A673 (cell line): ENCODE measurements at regions not wholly inside any gene's neighbourhood (a gene's known extent, or its start where the extent isn't known, plus 50 kb on each side); places are given as distances from the start of the nearest gene placed in this dataset.
"Not testable (repeated sequence)": the region's sequence is repeated elsewhere in the genome, so short reads cannot be mapped to it uniquely, and the experiment has no call there.

ENCODE experiments used
- BruUV-seq: library from RNA; stranded (reverse); fragments of 400-500 nt; replicated peaks from 2 replicates; lab custom pipeline; 2021; lab: Mats Ljungman, UMichigan
- CTCF ChIA-PET: fragments of 300-600 bp; sonication (Branson Sonifier 250); formaldehyde crosslinking; loops from one replicate; lab custom pipeline; 2022; ENCODE audit warnings: antibody characterized with exemption; lab: Charles Lee
- POLR2A ChIA-PET: fragments of 300-600 bp; sonication (Branson Sonifier 250); formaldehyde crosslinking; loops from one replicate; lab custom pipeline; 2022; ENCODE audit warnings: antibody characterized with exemption; ENCODE audit not compliant: low non-redundant PET; lab: Charles Lee
- DNase-seq: peaks from one replicate; pipeline ENCODE4 v3.0.0-alpha.2; 2015; ENCODE audit warnings: low spot score
- H3K27ac ChIP-seq: fragments of 200-600 bp; sonication (generic); 2 replicates; pipeline ENCODE4 v1.5.1; 2016; ENCODE audit warnings: mixed run types, low read depth, mild to moderate bottlenecking, mixed read lengths, antibody characterized with exemption, low read length; ENCODE audit not compliant: poor library complexity, severe bottlenecking
- H3K27me3 ChIP-seq: fragments of 200-600 bp; sonication (generic); replicated peaks from 2 replicates; pipeline ENCODE4 v1.6.1; 2017; ENCODE audit warnings: mixed run types, low read depth, mild to moderate bottlenecking, mixed read lengths, antibody characterized with exemption, low read length; ENCODE audit not compliant: insufficient read depth, poor library complexity
- H3K36me3 ChIP-seq: fragments of 200-600 bp; sonication (generic); 2 replicates; pipeline ENCODE4 v1.6.1; 2016; ENCODE audit warnings: mixed run types, mild to moderate bottlenecking, mixed read lengths, antibody characterized with exemption, low read length; ENCODE audit not compliant: insufficient read depth, poor library complexity, severe bottlenecking
- H3K4me1 ChIP-seq: fragments of 200-600 bp; sonication (generic); 2 replicates; pipeline ENCODE4 v1.6.1; 2017; ENCODE audit warnings: mixed run types, mild to moderate bottlenecking, mixed read lengths, antibody characterized with exemption, low read length; ENCODE audit not compliant: insufficient read depth, poor library complexity, severe bottlenecking
- H3K4me3 ChIP-seq: fragments of 200-600 bp; sonication (generic); 2 replicates; pipeline ENCODE4 v1.5.1; 2016; ENCODE audit warnings: low read depth, mixed run types, mild to moderate bottlenecking, mixed read lengths, low read length; ENCODE audit not compliant: poor library complexity, severe bottlenecking
- H3K9me3 ChIP-seq: fragments of 200-600 bp; sonication (generic); 2 replicates; pipeline ENCODE4 v1.6.1; 2016; ENCODE audit warnings: mixed run types, low read depth, mild to moderate bottlenecking, mixed read lengths, antibody characterized with exemption, low read length; ENCODE audit not compliant: poor library complexity, severe bottlenecking
- intact Hi-C: fragments of 100-400 bp; cut with micrococcal nuclease; formaldehyde crosslinking; loops from one replicate; pipeline ENCODE4 v1.10.0; 2022; ENCODE audit not compliant: unreplicated experiment

- H3K9me3 ChIP-seq, DNase-seq, BruUV-seq, POLR2A ChIA-PET, H3K27ac ChIP-seq, intact Hi-C loops, H3K27me3 ChIP-seq, H3K36me3 ChIP-seq, CTCF ChIA-PET, H3K4me3 ChIP-seq, H3K4me1 ChIP-seq: not testable (repeated sequence)
Observed at GRCh38 chr11:71748965-71749620, 83.9 kb upstream of the DEFB108B start.

- intact Hi-C loops, CTCF ChIA-PET, BruUV-seq, H3K4me1 ChIP-seq, H3K4me3 ChIP-seq, DNase-seq, H3K27me3 ChIP-seq, H3K36me3 ChIP-seq, H3K9me3 ChIP-seq, H3K27ac ChIP-seq, POLR2A ChIA-PET: not testable (repeated sequence)
Observed at GRCh38 chr11:71750908-71751307, 82.1 kb upstream of the DEFB108B start.

- POLR2A ChIA-PET, H3K4me3 ChIP-seq, H3K9me3 ChIP-seq, BruUV-seq, H3K27me3 ChIP-seq, intact Hi-C loops, CTCF ChIA-PET, H3K27ac ChIP-seq, H3K36me3 ChIP-seq: not testable (repeated sequence)
- DNase-seq = peak; percentile 29
- H3K4me1 ChIP-seq = peaks cover 20% of the 10 kb centered on the region
Observed at GRCh38 chr11:71764695-71765491, 68.1 kb upstream of the DEFB108B start.

- H3K4me3 ChIP-seq, BruUV-seq, H3K9me3 ChIP-seq, H3K36me3 ChIP-seq, intact Hi-C loops, H3K27ac ChIP-seq, H3K27me3 ChIP-seq, POLR2A ChIA-PET, DNase-seq, CTCF ChIA-PET: not testable (repeated sequence)
- peaks cover 20% of the 10 kb centered on the region for H3K4me1 ChIP-seq
Observed at GRCh38 chr11:71767016-71767415, 66.0 kb upstream of the DEFB108B start.

GRCh38 chr11:71772193-71772592 is 60.8 kb upstream of the DEFB108B start:
- POLR2A ChIA-PET, H3K27me3 ChIP-seq, H3K36me3 ChIP-seq, intact Hi-C loops, H3K4me3 ChIP-seq, H3K4me1 ChIP-seq, BruUV-seq, H3K9me3 ChIP-seq, H3K27ac ChIP-seq, CTCF ChIA-PET, DNase-seq: not testable (repeated sequence)
